ENCODE measurements at regions not wholly inside any gene's neighbourhood (a gene's known extent, or its start where the extent isn't known, plus 50 kb on each side); places are given as distances from the start of the nearest gene placed in this dataset.

- TF ChIP-seq, protein P1, sequence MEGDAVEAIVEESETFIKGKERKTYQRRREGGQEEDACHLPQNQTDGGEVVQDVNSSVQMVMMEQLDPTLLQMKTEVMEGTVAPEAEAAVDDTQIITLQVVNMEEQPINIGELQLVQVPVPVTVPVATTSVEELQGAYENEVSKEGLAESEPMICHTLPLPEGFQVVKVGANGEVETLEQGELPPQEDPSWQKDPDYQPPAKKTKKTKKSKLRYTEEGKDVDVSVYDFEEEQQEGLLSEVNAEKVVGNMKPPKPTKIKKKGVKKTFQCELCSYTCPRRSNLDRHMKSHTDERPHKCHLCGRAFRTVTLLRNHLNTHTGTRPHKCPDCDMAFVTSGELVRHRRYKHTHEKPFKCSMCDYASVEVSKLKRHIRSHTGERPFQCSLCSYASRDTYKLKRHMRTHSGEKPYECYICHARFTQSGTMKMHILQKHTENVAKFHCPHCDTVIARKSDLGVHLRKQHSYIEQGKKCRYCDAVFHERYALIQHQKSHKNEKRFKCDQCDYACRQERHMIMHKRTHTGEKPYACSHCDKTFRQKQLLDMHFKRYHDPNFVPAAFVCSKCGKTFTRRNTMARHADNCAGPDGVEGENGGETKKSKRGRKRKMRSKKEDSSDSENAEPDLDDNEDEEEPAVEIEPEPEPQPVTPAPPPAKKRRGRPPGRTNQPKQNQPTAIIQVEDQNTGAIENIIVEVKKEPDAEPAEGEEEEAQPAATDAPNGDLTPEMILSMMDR (IDR thresholded peaks at IDR 0.05), result no peak
- TF ChIP-seq EZH2 (IDR thresholded peaks at IDR 0.05), result no peak
These were observed 71.7 kb downstream of the NR2F1 start for GRCh38 chr5:93654676-93655075.

Measured in neural progenitor cell (in vitro differentiated cells).